K562 (cell line): ENCODE measurements at regions not wholly inside any gene's neighbourhood (a gene's known extent, or its start where the extent isn't known, plus 50 kb on each side); places are given as distances from the start of the nearest gene placed in this dataset.

ENCODE experiments used
- ATAC-seq: fragments of 200-7000 bp; cut with Tn5 transposase; 3 replicates; pipeline ENCODE4 v1.9.1; 2020; ENCODE audit warnings: moderate library complexity
- BruUV-seq: library from RNA; stranded (reverse); fragments of 400-500 nt; replicated peaks from 2 replicates; lab custom pipeline; 2021; lab: Mats Ljungman, UMichigan
- CTCF ChIA-PET: fragments of 300-600 bp; formaldehyde crosslinking; extraction: SDS; loops from one replicate; lab custom pipeline; 2021; ENCODE audit warnings: low intra/inter-chr PET ratio; lab: Yijun Ruan, JAX
- POLR2A ChIA-PET: fragments of 300-600, 350-650 bp; sonication (Branson Sonifier 250); formaldehyde crosslinking; extraction: SDS; loops from one replicate; lab custom pipeline; 2021; ENCODE audit warnings: antibody characterized with exemption, inconsistent platforms; lab: Yijun Ruan, JAX
- DNase-seq, 4 experiments: peaks; one replicate each; pipeline versions ENCODE4 v3.0.0 to v3.0.0-alpha.2; 2011 to 2018; ENCODE audit warnings: low spot score in 3 of 4, mixed read lengths in 3 of 4; ENCODE audit errors: extremely low read depth in 1 of 4
- FAIRE-seq: peaks from 2 replicates; lab custom pipeline; 2011; peaks lifted over from hg19 to GRCh38; lab: Jason Lieb, UNC
- H2AFZ ChIP-seq: 2 replicates; pipeline ENCODE4 v1.6.0; 2011; ENCODE audit warnings: low read depth, low read length, control low read depth, inconsistent platforms
- H3K27ac ChIP-seq: fragments of 200-600 bp; 3 replicates; pipeline ENCODE4 v1.8.0; 2011; ENCODE audit warnings: low read depth, mild to moderate bottlenecking, control low read depth, inconsistent platforms, low read length, moderate library complexity, mixed read lengths; ENCODE audit errors: extremely low read depth
- H3K27me3 ChIP-seq, 2 experiments: fragments of 300-600 bp in 1 of 2; 2 replicates in 1 of 2; 3 replicates in 1 of 2; pipeline versions ENCODE4 v1.6.0 to v1.8.0; 2011; ENCODE audit warnings: inconsistent platforms in 2 of 2, low read length in 2 of 2, mild to moderate bottlenecking in 1 of 2, mixed read lengths in 1 of 2, moderate library complexity in 1 of 2; ENCODE audit not compliant: control insufficient read depth in 2 of 2, insufficient read depth in 2 of 2
- H3K36me3 ChIP-seq: fragments of 300-600 bp; 3 replicates; pipeline ENCODE4 v1.8.0; 2011; ENCODE audit warnings: mild to moderate bottlenecking, low read length, inconsistent platforms; ENCODE audit not compliant: control insufficient read depth, insufficient read depth
- H3K4me1 ChIP-seq, 2 experiments: fragments of 200-600 bp in 1 of 2; replicated peaks in 1 of 2; 2 replicates in 1 of 2; 3 replicates in 1 of 2; pipeline versions ENCODE4 v1.5.1 to v1.8.0; 2011; ENCODE audit warnings: inconsistent platforms in 2 of 2, low read length in 2 of 2, mild to moderate bottlenecking in 1 of 2, mixed read lengths in 1 of 2, moderate library complexity in 1 of 2; ENCODE audit not compliant: control insufficient read depth in 2 of 2, insufficient read depth in 2 of 2
- H3K4me2 ChIP-seq: 2 replicates; pipeline ENCODE4 v1.6.1; 2011; ENCODE audit warnings: low read length, control low read depth, inconsistent platforms, mixed read lengths; ENCODE audit not compliant: insufficient read depth
- H3K4me3 ChIP-seq: fragments of 200-600 bp; sonication (generic), shearing (Covaris generic); 2 replicates; pipeline ENCODE4 v1.5.1; 2016; ENCODE audit warnings: control low read depth, inconsistent platforms
- H3K79me2 ChIP-seq: fragments of 200-600 bp; 3 replicates; pipeline ENCODE4 v1.8.0; 2011; ENCODE audit warnings: low read length, inconsistent platforms; ENCODE audit not compliant: control insufficient read depth, insufficient read depth
- H3K9ac ChIP-seq, 2 experiments: 2 replicates each; pipeline versions ENCODE4 v1.6.0 to v1.6.1; 2011; ENCODE audit warnings: low read depth in 2 of 2, low read length in 2 of 2, control low read depth in 1 of 2, inconsistent platforms in 1 of 2, mild to moderate bottlenecking in 1 of 2, mixed read lengths in 1 of 2; ENCODE audit not compliant: insufficient read depth in 1 of 2
- H3K9me1 ChIP-seq: one replicate; pipeline ENCODE4 v1.6.0; 2011; ENCODE audit warnings: inconsistent platforms, mild to moderate bottlenecking, low read length, moderate library complexity; ENCODE audit not compliant: control insufficient read depth, insufficient read depth
- H3K9me3 ChIP-seq: replicated peaks from 2 replicates; pipeline ENCODE4 v1.5.1; 2011; ENCODE audit warnings: low read depth, low read length, inconsistent platforms; ENCODE audit not compliant: control insufficient read depth, insufficient read depth
- H4K20me1 ChIP-seq: replicated peaks from 2 replicates; pipeline ENCODE4 v1.6.1; 2011; ENCODE audit warnings: low read length, inconsistent platforms, mixed read lengths; ENCODE audit not compliant: control insufficient read depth, insufficient read depth
- CREBBP ChIP-seq: IDR thresholded peaks from one replicate; pipeline ENCODE4 v1.6.1; 2012; ENCODE audit warnings: low read depth, mild to moderate bottlenecking, control low read depth, inconsistent platforms, low read length
- ELF4 ChIP-seq: fragments of 450-650 bp; formaldehyde crosslinking; IDR thresholded peaks from 2 replicates; pipeline ENCODE4 v1.4.0; 2022; ENCODE audit warnings: missing genetic modification characterization
- HDGF ChIP-seq: fragments of 450-650 bp; IDR thresholded peaks from 2 replicates; pipeline ENCODE4 v1.6.1; 2016
- ID3 ChIP-seq, 2 experiments: fragments of 250-450 bp in 1 of 2; fragments of 450-650 bp in 1 of 2; sonication (Bioruptor Pico) in 1 of 2; IDR thresholded peaks; 2 replicates each; pipeline versions ENCODE4 v1.6.1 to v1.8.0; 2016 to 2021; ENCODE audit warnings: mild to moderate bottlenecking in 2 of 2, moderate library complexity in 2 of 2, missing compliant biosample characterization in 1 of 2, missing genetic modification characterization in 1 of 2
- ILF3 ChIP-seq: fragments of 450-650 bp; IDR thresholded peaks from 2 replicates; pipeline ENCODE4 v1.6.1; 2018; ENCODE audit warnings: antibody characterized with exemption, mild to moderate bottlenecking, moderate library complexity, borderline replicate concordance
- JUN ChIP-seq, 2 experiments: sonication (generic) in 1 of 2; formaldehyde crosslinking in 1 of 2; IDR thresholded peaks; 2 replicates each; pipeline versions ENCODE4 v1.6.1 to v1.8.0; 2012 to 2022; ENCODE audit warnings: borderline replicate concordance in 2 of 2, mild to moderate bottlenecking in 2 of 2, improper control_type of control experiment in 1 of 2, low read depth in 1 of 2, low read length in 1 of 2, missing genetic modification reagents in 1 of 2
- JUND ChIP-seq, 2 experiments: IDR thresholded peaks; 2 replicates in 1 of 2; 3 replicates in 1 of 2; pipeline ENCODE4 v1.6.1; 2011; ENCODE audit warnings: borderline replicate concordance in 2 of 2, low read depth in 2 of 2, low read length in 2 of 2, improper control_type of control experiment in 1 of 2, missing biosample characterization in 1 of 2, missing genetic modification characterization in 1 of 2, missing genetic modification reagents in 1 of 2
- POU5F1 ChIP-seq: fragments of 150-350 bp; IDR thresholded peaks from 2 replicates; pipeline ENCODE4 v1.6.1; 2014; ENCODE audit warnings: borderline replicate concordance, low read length, low read depth, mild to moderate bottlenecking; ENCODE audit not compliant: partially characterized antibody
- ZBTB34 ChIP-seq: fragments of 250-450 bp; sonication (Bioruptor Pico); IDR thresholded peaks from 2 replicates; pipeline ENCODE4 v1.8.0; 2021; ENCODE audit warnings: mild to moderate bottlenecking, moderate library complexity
- ZNF12 ChIP-seq: sonication (generic); formaldehyde crosslinking; IDR thresholded peaks from 2 replicates; pipeline ENCODE4 v1.4.0; 2020; ENCODE audit warnings: mild to moderate bottlenecking, missing genetic modification reagents
- ZNF444 ChIP-seq: fragments of 250-450 bp; sonication (Bioruptor Pico); IDR thresholded peaks from 2 replicates; pipeline ENCODE4 v1.4.0; 2020; ENCODE audit warnings: mild to moderate bottlenecking, moderate library complexity
- in situ Hi-C: fragments of 300-500 bp; cut with MboI; formaldehyde crosslinking; loops from 4 replicates; pipeline ENCODE4 v1.15.0; 2018; ENCODE audit warnings: inconsistent platforms, mixed read lengths
- intact Hi-C: fragments of 100-400 bp; cut with micrococcal nuclease; formaldehyde crosslinking; loops from 2 replicates; pipeline ENCODE4 v1.14.2; 2022

GRCh38 chr6:54037277-54037779 lies 73.9 kb upstream of the MLIP start:
- TF ChIP-seq JUN (IDR thresholded peaks at IDR 0.05; ENCODE audit: borderline replicate concordance, low read depth, low read length) (no peak), JUN (CRISPR knock-in tag; IDR thresholded peaks at IDR 0.05; ENCODE audit: borderline replicate concordance) (no peak), JUND (IDR thresholded peaks at IDR 0.05; ENCODE audit: borderline replicate concordance, low read depth, low read length) (no peak), JUND (tag; IDR thresholded peaks at IDR 0.05; ENCODE audit: borderline replicate concordance, low read depth, low read length) (no peak), ZNF444 (CRISPR knock-in tag) (no peak), ILF3 (no peak), HDGF (no peak), POU5F1 (no peak), ID3 (CRISPR knock-in tag; IDR thresholded peaks at IDR 0.05) (no peak), ID3 (tag; IDR thresholded peaks at IDR 0.05) (no peak), CREBBP (no peak), ZBTB34 (CRISPR knock-in tag) (no peak), ZNF12 (no peak), ELF4 (CRISPR knock-in tag) (no peak)
- Histone ChIP-seq H2AFZ (no peak overlapping the region), H3K9me3 (no peaks in the 10 kb centered on the region; the same call in 1 of the 2 replicates), H3K9ac (no peak overlapping the region), H4K20me1 (no peaks in the 10 kb centered on the region), H3K27me3 (no peaks in the 10 kb centered on the region), H3K4me1 (no peaks in the 10 kb centered on the region), H3K4me3 (no peak overlapping the region), H3K36me3 (no peaks in the 10 kb centered on the region), H3K79me2 (no peaks in the 10 kb centered on the region), H3K27ac (no peak overlapping the region), H3K9me1 (no peaks in the 10 kb centered on the region), H3K4me2 (no peak overlapping the region)
- CTCF ChIA-PET = no interaction called here
- FAIRE-seq (no peak), ATAC-seq (no peak), DNase-seq (no peak)
- intact Hi-C loops = no loop called here
- in situ Hi-C loops = no loop called here
- BruUV-seq = no TSS peak
- POLR2A ChIA-PET = no interaction called here
